GM19452 (cell line): ENCODE measurements at regions not wholly inside any gene's neighbourhood (a gene's known extent, or its start where the extent isn't known, plus 50 kb on each side); places are given as distances from the start of the nearest gene placed in this dataset.
A peak's percentile ranks its signal among the peaks of the same experiment; 100 is the strongest.
"Not testable (repeated sequence)": the region's sequence is repeated elsewhere in the genome, so short reads cannot be mapped to it uniquely, and the experiment has no call there.

ENCODE experiments used
- ATAC-seq: cut with Tn5 transposase; IDR thresholded peaks from one replicate; pipeline ENCODE4 v1.9.1; 2021; ENCODE audit not compliant: unreplicated experiment

DNA sequence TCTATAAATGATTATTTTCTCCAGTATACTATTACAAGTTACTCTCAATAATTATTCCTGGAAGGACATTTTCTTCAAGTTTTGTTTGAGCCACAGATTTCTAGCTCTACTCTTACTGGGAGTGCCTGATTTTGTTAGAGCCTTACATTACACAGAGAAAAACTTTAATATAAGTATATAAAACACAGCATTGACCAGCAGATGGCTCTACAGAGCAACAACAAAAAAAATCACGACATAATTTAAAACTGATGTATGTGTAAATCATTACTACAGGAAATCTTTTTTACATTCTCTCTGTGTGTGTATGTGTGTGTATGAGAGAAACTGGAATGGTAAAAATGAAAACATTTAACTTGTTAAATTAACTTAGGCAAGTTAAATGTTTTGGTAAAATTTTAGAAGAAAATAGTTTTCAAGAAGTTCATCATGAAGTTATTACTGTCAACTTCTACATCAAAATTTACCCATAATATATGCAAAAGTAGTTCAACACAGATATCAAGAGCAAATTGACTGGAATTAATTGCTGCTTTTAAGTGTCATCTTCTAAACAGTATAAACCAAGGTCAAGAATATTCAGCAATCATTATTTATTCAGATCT lies 103.3 kb downstream of the MDH1 start:
- ATAC-seq = no peak

- no peak for ATAC-seq
Measured at GRCh38 chr2:63695583-63695982, 106.8 kb downstream of the MDH1 start.

DNA sequence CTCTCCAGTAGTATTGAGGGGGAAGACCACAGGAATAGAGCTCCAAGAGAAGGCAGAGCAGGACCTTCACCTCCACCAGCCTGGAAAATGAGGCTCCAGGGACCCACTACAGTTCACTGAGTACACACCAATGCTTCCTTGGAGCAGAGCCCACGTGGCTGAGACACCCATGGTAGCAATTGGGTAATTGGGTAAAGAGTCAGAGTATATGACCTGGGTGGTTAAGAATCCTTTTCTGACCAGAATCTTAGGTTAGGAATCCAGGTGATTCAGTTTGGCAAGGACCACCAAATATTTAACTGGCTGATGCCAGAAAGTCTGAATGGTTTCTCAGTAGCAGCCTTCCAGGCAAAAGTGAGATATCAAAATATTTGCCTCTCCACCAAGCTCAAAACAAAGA lies 107.7 kb downstream of the MDH1 start:
- no peak for ATAC-seq

DNA sequence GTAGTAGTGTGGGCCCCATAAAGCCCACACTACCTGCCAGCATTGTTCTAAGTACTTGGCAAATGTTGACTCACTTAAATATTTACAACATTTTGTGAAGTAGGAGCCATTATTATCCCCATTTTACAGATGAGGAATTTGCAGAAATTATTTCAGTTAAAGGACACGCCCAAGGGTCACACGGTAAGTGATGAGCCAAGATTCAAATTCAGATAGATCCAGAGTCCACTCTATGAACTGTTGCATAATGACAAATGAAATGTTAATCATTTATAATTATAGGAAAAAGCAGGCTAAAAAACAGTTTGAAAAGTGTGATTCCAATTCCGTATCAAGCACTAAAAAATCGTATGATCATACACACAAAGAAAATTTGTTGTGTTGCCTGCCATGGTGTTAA lies 108.4 kb downstream of the MDH1 start:
- ATAC-seq = no peak

DNA sequence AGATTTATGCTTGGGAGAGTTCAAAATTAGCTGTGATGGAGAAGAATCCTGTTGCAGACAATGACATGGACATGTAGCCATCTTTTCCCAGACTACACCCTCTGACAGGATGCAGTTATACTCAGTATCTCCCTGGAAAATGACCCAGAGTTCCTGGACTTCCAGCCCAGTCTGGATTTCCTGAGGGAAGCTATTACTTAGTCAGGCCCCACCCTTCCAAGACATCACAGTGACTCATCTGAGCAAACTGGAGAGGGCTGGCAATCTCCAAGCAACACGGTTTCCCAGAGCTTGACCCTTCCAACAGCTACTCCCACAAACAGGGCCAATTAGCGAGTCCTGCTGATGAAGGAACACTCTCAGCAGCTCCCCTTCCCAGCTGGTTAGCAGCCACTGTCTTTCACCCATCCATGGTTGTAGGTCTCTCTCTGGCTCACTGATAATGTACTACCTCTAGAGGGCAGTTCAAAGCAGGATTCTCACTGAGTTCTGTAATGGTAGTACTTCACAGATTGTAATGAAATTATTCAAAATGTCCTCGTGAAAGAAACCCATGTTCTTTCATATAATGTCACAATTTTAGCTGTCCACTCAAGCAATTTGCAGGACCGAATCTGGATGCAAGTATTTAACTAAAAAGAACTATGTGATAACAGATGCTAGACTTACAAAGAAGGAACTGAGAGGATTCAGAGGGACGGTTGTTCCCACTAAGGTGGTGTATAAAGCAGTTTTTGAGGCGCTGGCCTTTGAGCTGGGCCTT lies 110.2 kb downstream of the MDH1 start:
- peak; percentile 74 for ATAC-seq

GRCh38 chr2:63699549-63699839 lies 110.7 kb downstream of the MDH1 start:
- ATAC-seq = no peak

DNA sequence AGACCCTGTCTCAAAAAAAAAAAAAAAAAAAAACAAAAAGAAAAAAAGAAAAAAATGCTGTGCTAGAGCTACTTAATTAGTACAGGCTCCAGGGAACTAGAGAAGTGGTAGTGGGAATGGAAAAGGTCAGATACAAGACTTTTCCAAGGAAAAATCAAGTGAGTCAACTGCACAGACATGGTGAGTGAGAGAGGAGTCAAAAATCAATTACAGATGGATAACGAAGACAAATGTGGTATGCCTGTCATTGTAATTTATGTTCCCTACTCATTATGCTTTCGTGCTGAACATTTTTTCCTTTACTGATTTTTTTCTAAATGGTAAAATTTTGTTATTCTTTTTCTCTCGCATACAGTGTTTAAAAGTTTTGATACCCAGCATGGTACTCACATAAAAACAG lies 111.5 kb downstream of the MDH1 start:
- no peak for ATAC-seq

DNA sequence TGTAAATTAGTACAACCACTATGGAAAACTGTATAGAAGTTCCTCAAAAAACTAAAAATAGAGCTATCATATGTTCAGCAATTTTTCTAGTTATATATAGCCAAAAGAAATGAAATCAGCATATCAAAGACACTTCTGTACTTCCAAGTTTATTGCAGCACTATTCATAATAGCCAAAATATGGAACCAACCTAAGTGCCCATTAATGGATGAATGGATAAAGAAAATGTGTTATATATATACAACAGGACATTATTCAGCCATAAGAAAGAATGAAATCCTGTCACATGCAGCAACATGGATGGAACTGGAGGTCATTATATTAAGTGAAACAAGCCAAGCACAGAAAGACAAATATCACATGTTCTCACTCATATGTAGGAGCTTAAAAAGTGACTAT lies 112.6 kb downstream of the MDH1 start:
- ATAC-seq = no peak

DNA sequence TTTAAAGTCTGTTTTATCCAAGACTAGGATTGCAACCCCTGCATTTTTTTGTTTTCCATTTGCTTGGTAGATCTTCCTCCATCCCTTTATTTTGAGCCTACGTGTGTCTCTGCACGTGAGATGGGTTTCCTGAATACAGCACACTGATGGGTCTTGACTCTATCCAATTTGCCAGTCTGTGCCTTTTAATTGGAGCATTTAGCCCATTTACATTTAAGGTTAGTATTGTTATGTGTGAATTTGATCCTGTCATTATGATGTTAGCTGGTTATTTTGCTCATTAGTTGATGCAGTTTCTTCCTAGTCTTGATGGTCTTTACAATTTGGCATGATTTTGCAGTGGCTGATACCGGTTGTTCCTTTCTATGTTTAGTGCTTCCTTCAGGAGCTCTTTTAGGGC lies 117.3 kb downstream of the MDH1 start:
- ATAC-seq = not testable (repeated sequence)

- ATAC-seq = no peak
Measured at GRCh38 chr2:63710732-63711131, 122.0 kb downstream of the MDH1 start.

- ATAC-seq = no peak
Measured at GRCh38 chr2:63712748-63713147, 124.0 kb downstream of the MDH1 start.

GRCh38 chr2:63716146-63716545 lies 125.5 kb upstream of the UGP2 start:
- ATAC-seq = no peak

GRCh38 chr2:63719052-63719451 lies 122.6 kb upstream of the UGP2 start:
- ATAC-seq = no peak

- no peak for ATAC-seq
Measured at GRCh38 chr2:63721082-63721424, 120.6 kb upstream of the UGP2 start.

GRCh38 chr2:63722284-63722683 lies 119.4 kb upstream of the UGP2 start:
- ATAC-seq = not testable (repeated sequence)

DNA sequence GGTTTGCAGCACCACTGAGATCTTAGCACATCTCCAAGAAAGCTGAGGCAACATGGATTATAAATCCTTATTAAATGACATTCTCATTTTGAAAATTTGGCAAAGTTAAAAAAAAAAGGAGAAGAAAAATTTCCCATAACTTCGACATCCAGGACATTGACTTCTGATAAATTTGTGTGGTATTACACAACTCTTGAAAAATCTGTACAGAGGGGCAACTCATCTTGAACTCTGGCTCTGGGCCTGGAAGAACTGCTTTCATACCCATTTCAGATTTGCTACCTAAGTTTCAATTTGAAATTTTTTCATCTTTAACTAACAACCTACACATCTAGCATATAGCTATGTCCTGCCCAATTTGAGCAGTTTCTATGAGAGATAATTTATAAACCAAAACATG lies 118.0 kb upstream of the UGP2 start:
- no peak for ATAC-seq

DNA sequence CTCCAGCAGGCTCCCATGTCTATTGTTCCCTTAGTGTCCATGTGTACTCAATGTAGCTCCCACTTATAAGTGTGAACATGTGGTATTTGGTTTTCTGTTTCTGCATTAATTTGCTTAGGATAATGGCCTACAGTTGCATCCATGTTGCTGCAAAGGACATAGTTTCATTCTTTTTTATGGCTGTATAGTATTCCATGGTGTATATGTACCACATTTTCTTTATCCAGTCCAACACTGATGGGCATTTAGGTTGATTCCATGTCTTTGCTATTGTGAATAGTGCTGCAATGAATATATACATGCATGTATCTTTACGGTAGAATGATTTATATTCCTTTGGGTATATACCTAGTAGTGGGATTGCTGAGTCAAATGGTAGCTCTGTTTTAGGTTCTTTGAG lies 116.5 kb upstream of the UGP2 start:
- ATAC-seq = not testable (repeated sequence)

DNA sequence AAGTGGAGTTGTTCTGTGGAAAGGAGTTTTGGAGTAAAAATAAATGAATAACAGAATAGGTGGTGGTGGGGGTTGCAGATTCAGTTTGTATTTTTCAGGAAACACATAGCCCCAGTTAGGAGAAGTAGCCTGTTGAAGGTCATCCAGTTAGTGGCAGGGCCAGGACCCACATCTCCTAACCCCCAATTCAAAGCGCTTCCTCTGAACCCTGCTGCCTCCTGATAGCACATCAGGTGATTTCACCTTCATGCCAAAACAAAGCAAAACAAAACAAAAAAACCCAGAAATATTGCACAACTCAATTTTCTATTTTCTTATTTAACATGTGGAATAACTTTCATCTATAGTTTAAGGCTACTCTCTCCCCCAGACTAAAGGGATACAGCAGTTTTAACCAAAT lies 112.3 kb upstream of the UGP2 start:
- ATAC-seq = no peak

GRCh38 chr2:63729831-63730230 lies 111.9 kb upstream of the UGP2 start:
- no peak for ATAC-seq

- ATAC-seq = no peak
Measured at GRCh38 chr2:63734510-63734909, 107.2 kb upstream of the UGP2 start.

DNA sequence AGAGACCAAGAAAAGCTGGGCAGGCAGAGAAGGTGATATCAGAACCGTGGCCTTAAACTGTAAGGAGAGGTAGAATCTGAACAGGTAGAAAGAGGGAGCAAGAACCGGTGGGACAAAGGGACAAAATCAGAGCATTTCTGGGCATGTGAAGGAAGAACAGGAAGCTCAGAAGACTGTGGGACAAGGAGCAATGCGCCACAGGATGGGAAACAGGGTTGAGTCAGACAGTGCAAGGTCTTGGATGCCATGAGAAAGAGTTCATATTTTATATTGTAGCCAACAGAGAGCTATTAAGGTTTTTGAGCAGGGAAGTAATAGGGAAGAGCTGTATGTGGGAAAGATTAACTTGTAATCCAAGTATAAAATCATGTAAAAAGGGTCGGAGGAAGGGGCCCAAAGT lies 106.4 kb upstream of the UGP2 start:
- ATAC-seq = no peak

DNA sequence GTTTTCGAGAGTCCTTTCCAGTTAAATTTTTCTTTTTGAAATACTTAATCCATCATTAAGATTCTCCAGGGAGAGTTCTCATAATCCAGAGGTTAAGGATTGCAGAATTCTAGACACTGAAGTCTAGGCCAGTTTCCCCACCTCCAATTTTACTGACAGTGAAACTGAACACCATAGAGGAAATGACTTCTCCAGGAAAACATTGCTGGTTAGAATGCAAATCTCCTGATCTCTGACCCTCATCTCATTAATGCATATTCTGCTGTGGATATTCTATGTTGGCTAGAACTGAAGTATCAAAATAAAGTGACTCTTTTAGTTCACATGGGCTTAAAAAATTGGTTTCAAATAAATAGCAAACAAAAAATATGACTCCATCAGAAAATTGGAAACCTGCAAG lies 105.8 kb upstream of the UGP2 start:
- ATAC-seq = no peak

DNA sequence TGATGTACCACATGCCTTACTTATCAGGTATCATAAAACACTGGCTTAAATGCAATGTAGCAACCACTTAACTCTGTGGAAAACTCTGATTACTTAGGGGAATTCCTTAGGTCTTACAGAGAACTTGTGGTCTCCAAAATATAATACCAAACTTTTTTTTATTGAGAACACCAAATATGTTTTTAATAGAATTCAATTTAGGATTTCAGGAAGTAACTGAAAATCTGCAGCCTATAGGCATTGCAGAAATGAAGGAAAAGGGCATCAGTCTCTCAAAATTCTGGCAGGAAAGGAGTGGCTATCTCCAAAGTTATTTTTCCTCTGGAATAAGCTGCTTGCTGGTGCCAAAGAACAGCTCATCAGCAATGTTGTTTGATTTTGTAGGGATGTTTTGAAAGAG lies 105.3 kb upstream of the UGP2 start:
- ATAC-seq = no peak
